ENCODE measurements at regions not wholly inside any gene's neighbourhood (a gene's known extent, or its start where the extent isn't known, plus 50 kb on each side); places are given as distances from the start of the nearest gene placed in this dataset.

GRCh38 chr3:54020436-54020835, 101.9 kb upstream of the CACNA2D3 start:
- DNase-seq: no peak

GRCh38 chr3:54014067-54014466, 108.3 kb upstream of the CACNA2D3 start:
- no peak for DNase-seq

- no peak for DNase-seq
These were observed 113.6 kb upstream of the CACNA2D3 start for GRCh38 chr3:54008744-54009143.

DNA sequence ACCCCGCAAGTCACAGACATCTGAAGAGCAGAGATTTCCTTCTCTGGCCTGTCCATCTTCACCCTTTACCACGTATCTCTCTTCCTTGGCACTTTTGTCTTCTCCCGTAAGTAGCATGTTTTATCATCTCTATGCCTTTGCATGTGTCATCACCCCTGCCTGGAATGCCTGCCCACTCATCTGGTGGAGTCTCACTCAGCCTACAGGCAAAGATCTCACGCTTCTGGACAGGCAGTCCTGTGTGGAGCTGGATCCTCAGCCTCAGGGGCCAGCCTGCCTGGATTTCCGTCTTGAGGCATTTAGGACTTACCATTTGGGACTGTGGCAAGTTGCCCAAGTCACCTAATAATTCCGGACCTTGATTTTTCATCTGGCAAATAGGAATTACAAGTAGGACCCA, 114.3 kb upstream of the CACNA2D3 start:
- no peak for DNase-seq

DNA sequence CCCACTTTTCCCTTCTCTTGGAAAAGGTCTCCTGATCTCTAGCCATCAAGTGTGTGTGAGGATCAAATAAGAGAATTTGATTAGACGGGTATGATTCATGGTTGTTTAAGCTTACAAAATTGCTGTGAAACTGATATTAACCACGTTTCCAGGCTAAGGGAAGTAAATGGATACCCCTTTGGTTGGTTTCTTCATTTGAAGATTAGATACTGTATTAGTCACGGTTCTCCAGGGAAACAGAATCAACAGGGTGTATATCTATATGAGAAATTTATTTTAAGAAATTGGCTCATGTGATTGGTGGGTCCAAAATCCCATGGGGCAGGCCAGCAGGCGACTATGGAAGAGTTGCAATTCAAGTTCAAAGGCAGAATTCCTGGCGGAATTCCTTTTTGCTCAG, 112.7 kb upstream of the SELENOK start:
- DNase-seq: no peak

DNA sequence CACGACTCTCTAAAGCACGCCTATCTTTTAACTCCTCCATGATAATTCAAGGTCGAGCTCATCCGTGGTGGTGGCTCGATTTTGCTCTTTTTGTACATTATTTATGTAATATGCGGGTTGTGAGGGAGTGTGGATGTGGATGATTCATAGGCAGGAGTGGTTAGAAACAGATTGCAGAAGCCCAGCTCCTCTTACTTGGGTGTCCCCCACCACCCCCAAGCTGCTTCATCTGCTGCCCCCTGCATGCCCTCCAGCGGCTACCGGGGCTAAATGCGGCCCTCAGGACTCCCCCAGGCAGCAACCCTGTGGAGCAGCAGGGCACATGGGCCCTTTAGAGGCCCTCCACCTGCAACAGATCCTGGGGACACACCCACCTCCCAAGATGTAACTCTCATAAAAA, 111.5 kb upstream of the SELENOK start:
- DNase-seq: no peak

- no peak for DNase-seq
These were observed 108.1 kb upstream of the SELENOK start for GRCh38 chr3:53999725-54000124.

- no peak for DNase-seq
These were observed 107.3 kb upstream of the SELENOK start for GRCh38 chr3:53998980-53999379.

DNA sequence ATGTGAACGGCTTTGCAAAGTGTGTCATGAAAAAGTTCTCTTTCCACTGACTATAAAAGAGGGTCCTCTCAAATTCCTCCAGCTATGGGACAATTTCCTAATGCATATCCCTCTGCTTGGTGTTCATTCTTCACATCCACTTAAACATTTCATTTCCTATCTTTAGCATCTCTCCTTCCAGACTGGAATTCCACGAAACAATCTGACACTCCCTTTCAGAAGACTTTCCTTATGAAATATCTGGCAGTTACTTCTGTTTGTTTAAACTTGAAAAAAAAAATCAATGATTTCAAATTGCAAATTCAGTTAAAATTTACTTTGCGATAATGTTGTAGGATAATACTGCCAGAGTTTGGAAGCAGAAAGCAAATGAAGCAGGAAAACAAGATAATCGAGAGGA, 105.8 kb upstream of the SELENOK start:
- DNase-seq: no peak

- DNase-seq: no peak
These were observed 104.6 kb upstream of the SELENOK start for GRCh38 chr3:53996141-53996874.

DNA sequence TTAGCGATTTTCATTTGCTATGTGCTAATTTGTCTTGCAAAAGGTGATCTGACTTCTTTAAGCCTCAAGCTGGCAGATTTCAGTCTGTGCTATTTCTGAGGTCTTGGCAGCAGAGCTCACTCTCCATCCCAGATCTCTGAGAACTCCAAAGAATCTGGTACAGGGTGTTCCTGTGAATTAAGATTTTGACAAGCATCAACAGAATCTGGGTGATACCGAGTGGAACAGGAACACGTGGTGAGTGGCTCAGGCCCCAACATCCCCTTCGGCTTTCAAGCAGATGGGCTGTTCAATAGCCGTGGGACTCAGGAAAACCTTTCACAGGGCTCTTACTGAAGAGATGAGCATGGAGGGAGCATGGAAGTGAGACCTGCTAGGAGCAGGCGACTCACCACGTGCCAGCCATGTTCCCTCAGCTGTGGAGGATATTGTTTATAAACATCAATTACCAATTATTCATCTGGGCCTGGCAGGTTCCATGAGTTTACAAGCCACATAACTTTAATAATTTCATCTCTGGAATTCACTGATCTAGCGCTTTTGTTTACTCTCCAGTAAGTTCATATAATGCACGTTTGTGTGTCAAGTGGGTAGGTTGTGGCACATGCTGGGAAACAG, 103.4 kb upstream of the SELENOK start:
- DNase-seq: no peak

GRCh38 chr3:53991240-53991639, 99.6 kb upstream of the SELENOK start:
- DNase-seq: no peak

DNA sequence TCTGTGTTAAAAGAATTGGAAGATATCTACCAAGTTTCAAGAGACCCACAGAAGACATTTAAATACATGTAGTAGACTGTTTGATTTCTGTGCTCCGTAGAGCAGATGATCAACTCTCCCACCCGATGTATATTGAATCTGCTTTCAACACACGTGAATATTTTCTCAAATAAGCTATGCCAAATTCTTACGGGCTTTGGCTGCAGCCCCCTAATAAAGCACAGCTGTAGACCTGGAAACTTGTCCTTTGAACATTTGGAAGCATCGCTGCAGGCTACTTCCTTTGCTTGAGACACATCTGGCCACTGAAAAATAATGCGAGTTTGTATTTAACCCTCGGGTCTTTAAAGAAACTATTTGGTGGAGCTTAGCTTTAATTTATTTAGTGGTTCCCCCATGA, 98.3 kb upstream of the SELENOK start:
- no peak for DNase-seq

- no peak for DNase-seq
These were observed 97.8 kb upstream of the SELENOK start for GRCh38 chr3:53989451-53989850.

GRCh38 chr3:53978386-53978785, 86.7 kb upstream of the SELENOK start:
- DNase-seq: no peak

DNA sequence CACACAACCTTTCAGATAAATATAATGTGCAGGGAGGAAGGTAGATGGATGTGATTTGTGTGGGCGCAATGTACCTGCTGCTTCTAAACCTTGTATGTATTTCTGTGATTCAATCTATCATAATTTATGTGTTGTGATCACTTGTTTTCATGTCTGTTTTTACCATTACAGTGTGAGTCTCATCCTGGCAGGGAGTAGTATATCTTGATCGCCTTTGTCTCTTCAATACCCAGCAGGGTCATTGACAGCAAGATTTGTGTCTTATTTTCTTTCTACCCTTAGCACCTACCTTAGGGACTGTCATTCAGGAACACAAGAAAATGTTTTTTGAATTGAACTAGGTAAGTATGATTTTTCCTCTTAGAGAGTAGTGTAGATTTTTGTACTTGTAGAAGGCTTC, 83.7 kb upstream of the SELENOK start:
- DNase-seq: no peak

DNA sequence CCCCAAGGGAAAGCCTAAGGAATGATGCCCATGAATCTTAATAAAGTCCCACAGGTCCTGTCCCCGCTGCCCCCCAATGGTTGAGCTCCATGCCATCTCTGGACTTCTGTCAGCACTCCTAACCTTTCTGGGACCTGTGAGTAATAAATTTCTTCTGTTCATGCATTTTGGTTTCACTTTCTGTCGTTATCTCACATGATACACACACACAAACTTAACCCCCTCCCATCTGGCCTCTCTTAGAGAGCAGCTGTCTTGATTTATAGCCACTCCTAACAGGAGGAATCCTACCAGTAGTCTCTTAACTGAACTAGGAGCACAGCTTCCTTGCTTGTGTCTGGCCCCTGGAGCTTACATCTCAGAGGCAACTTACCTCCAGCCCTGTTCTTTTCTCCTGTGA, 82.7 kb upstream of the SELENOK start:
- no peak for DNase-seq

GRCh38 chr3:53973905-53974304, 82.2 kb upstream of the SELENOK start:
- no peak for DNase-seq

- no peak for DNase-seq
These were observed 79.0 kb upstream of the SELENOK start for GRCh38 chr3:53970661-53971060.

DNA sequence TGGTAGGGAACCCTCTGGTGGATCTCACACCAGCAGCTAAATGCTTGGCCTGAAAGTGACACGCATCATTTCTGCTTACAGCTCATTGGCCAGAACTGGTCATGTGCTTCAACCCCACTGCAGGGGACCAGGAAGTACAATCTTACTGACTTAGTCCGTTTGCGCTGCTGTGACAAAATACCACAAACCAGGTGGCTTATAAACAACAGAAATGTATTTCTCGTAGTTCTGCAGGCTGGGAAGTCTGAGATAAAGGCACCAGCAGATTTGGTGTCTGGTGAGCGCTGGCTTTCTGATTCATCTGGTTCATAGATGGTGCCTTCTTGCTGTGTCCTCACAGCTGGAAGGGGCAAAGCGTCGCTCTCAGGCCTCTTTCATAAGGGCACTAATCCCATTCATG, 77.4 kb upstream of the SELENOK start:
- no peak for DNase-seq

DNA sequence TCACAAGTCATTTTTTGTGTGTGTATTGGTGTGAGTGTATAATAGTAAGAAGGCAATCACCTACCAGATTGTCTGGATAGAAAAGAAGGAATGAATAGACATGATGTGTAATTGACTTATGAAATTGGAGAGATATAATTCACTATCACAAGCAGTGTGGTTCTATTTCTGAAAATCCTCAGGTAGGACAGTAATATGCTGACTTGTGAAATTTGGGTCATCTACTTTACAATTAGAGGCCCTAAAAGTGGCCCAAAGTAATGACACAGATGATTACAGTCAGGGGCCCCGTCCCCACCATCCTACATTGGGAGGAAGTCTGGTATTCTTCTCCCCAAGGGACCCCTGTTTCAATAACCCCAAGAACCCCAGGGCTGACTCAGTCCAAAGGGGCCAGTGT, 73.6 kb upstream of the SELENOK start:
- DNase-seq: no peak

GRCh38 chr3:53957831-53958230, 66.2 kb upstream of the SELENOK start:
- no peak for DNase-seq

DNA sequence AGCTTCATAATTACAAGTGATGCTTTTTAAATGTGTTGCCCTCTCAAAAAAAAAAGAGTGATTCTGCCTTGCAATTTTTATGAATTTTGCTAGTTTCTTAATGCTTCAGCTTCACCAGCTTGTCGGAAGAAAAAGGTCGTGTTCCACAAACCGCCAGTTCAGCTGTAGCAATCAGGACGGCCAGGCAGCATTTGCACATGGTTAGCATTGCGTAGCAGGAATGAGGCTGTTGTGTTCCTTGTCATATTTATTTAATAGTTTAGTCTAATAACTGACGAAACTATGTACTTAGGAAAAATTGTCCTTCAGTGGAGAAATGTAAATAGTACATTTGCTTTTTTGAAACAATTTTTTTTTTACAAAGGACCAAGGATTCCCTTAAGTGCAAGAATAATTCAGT, 64.9 kb upstream of the SELENOK start:
- peak; percentile 63 for DNase-seq

DNA sequence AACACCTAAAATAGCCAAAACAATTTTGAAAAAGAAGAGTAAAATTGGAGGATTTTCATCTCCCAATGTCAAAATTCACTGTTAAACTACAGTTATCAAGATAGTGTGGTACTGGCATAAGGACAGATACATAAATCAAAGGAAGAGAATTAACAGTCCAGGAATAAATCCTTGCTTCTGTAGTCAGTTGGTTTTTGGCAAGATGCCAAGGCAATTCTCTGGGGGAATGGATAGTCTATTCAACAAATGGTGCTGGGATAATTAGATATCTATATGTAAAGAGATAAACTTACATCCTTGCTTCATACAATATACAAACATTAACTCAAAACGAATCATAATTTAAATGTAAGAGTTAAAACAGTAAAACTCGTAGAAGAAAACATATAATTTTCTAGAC, 57.9 kb upstream of the SELENOK start:
- peak; percentile 60 for DNase-seq

DNA sequence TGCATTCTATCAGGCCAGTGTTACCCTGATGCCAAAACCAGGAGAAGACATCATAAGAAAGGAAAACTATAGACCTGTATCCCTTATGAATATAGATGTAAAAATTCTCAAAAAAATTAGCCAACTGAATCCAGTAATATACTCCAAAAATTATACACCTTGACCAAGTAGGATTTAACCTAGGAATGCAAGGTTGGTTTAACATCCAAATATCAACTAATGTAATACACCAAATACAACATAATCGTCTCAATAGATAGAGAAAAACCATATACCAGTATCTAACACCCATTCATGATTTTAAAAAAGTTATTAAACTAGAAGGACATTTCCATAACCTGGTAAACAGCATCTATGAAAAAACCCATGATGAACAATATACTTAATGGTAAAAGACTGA, 56.5 kb upstream of the SELENOK start:
- no peak for DNase-seq

All from NCI-H1105 treated with DMSO at 0.1 percent for 48 hours (cell line).